AG09309 (cell line): ENCODE measurements at regions not wholly inside any gene's neighbourhood (a gene's known extent, or its start where the extent isn't known, plus 50 kb on each side); places are given as distances from the start of the nearest gene placed in this dataset.

Source experiments
- DNase-seq: peaks from one replicate; pipeline ENCODE4 v3.0.0-alpha.2; 2010; ENCODE audit warnings: low read depth
- H3K4me3 ChIP-seq: 2 replicates; pipeline ENCODE4 v1.5.1; 2011; ENCODE audit warnings: mild to moderate bottlenecking, low read depth, low read length, moderate library complexity; ENCODE audit not compliant: control insufficient read depth
- CTCF ChIP-seq: IDR thresholded peaks from 2 replicates; pipeline ENCODE4 v1.5.1; 2011; ENCODE audit warnings: mild to moderate bottlenecking, low read depth, low read length, inconsistent platforms; ENCODE audit not compliant: insufficient read depth, control insufficient read depth; ENCODE audit errors: missing control alignments

- no peak for DNase-seq
- no peak overlapping the region for H3K4me3 ChIP-seq
- no peak for TF ChIP-seq CTCF
Measured at GRCh38 chr6:88529726-88530125, 363.6 kb upstream of the CNR1 start.

DNA sequence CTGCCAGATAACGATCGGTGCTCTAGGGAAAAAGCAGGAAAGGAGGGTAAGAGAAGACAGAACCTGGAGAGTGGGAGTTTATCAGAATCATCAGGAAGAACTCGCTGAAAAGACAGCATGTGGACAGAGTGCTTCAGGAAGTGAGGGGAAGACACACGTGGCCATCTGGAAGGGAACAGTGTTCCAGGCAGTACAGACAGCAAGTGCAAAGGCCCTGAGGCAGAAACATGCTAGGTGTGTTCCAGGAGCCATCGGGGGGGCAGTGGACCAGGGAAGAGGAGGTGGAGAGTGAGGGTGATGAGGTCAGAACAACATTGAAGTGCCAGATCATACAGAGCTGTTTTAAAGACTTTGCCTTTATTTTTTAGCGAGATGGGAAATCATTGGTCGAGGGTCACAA lies 354.3 kb upstream of the CNR1 start:
- TF ChIP-seq CTCF: no peak
- no peak for DNase-seq
- no peak overlapping the region for H3K4me3 ChIP-seq

- TF ChIP-seq CTCF: no peak
- H3K4me3 ChIP-seq: no peak overlapping the region
- DNase-seq: no peak
Measured at GRCh38 chr6:88520017-88520338, 353.8 kb upstream of the CNR1 start.

GRCh38 chr6:88519301-88520016 lies 353.3 kb upstream of the CNR1 start:
- TF ChIP-seq CTCF: no peak

GRCh38 chr6:88517737-88518136 lies 351.6 kb upstream of the CNR1 start:
- no peak for DNase-seq
- no peak overlapping the region for H3K4me3 ChIP-seq
- no peak for TF ChIP-seq CTCF

More at GRCh38 chr6:88519301-88520016, 353.3 kb upstream of the CNR1 start:
- DNase-seq: no peak
- no peak overlapping the region for H3K4me3 ChIP-seq

GRCh38 chr6:88513920-88514319 lies 347.8 kb upstream of the CNR1 start:
- no peak overlapping the region for H3K4me3 ChIP-seq
- TF ChIP-seq CTCF: no peak

More at GRCh38 chr6:88513920-88514319, 347.8 kb upstream of the CNR1 start:
- no peak for DNase-seq
